DOHH2 (cell line): ENCODE measurements at regions not wholly inside any gene's neighbourhood (a gene's known extent, or its start where the extent isn't known, plus 50 kb on each side); places are given as distances from the start of the nearest gene placed in this dataset.

Source experiments
- CTCF ChIP-seq: fragments of 200-600 bp; sonication (generic); IDR thresholded peaks from one replicate; pipeline ENCODE4 v1.5.1; 2014; ENCODE audit warnings: antibody characterized with exemption, mild to moderate bottlenecking, low read depth, low read length; ENCODE audit not compliant: poor library complexity, severe bottlenecking
- EZH2phosphoT487 ChIP-seq: fragments of 200-600 bp; sonication (generic); IDR thresholded peaks from 2 replicates; pipeline ENCODE4 v1.6.1; 2017; ENCODE audit warnings: borderline replicate concordance, mild to moderate bottlenecking, antibody characterized with exemption, low read length, moderate library complexity, mixed read lengths

GRCh38 chr3:81045976-81046375 is 715.5 kb downstream of the GBE1 start:
- no peak for TF ChIP-seq CTCF
- no peak for TF ChIP-seq EZH2phosphoT487
